SK-N-SH (cell line): ENCODE measurements at regions not wholly inside any gene's neighbourhood (a gene's known extent, or its start where the extent isn't known, plus 50 kb on each side); places are given as distances from the start of the nearest gene placed in this dataset.

ENCODE experiments used
- CTCF ChIA-PET: fragments of 300-600, 350-600 bp; formaldehyde crosslinking; extraction: SDS; loops from one replicate; lab custom pipeline; 2021; lab: Yijun Ruan, JAX
- POLR2A ChIA-PET: fragments of 350-600 bp; sonication (Branson Sonifier 250); formaldehyde crosslinking; extraction: SDS; loops from one replicate; lab custom pipeline; 2020; ENCODE audit warnings: antibody characterized with exemption, inconsistent platforms; lab: Yijun Ruan, JAX
- DNase-seq: peaks from one replicate; pipeline ENCODE4 v3.0.0; 2012
- H2AFZ ChIP-seq: fragments of 200-600 bp; sonication (generic); 2 replicates; pipeline ENCODE4 v1.8.1; 2016; ENCODE audit warnings: antibody characterized with exemption, mild to moderate bottlenecking, low read depth
- H3F3A ChIP-seq: fragments of 200-600 bp; sonication (generic); replicated peaks from 2 replicates; pipeline ENCODE3; 2016; ENCODE audit warnings: antibody characterized with exemption, mild to moderate bottlenecking; ENCODE audit not compliant: insufficient read depth
- H3K27ac ChIP-seq, 2 experiments: fragments of 200-500 bp in 1 of 2; fragments of 200-600 bp in 1 of 2; sonication (Bioruptor generic) in 1 of 2; sonication (generic), shearing (Covaris generic) in 1 of 2; 2 replicates each; pipeline versions ENCODE4 v1.5.1 to v1.6.1; 2014 to 2016; ENCODE audit warnings: low read depth in 2 of 2, inconsistent platforms in 1 of 2, low read length in 1 of 2, mild to moderate bottlenecking in 1 of 2, mixed read lengths in 1 of 2
- H3K27me3 ChIP-seq: fragments of 200-600 bp; sonication (generic), shearing (Covaris generic); 2 replicates; pipeline ENCODE4 v1.6.1; 2016; ENCODE audit warnings: mixed run types; ENCODE audit not compliant: insufficient read depth
- H3K36me3 ChIP-seq, 2 experiments: fragments of 200-500 bp in 1 of 2; fragments of 200-600 bp in 1 of 2; sonication (Bioruptor generic) in 1 of 2; sonication (generic) in 1 of 2; replicated peaks in 1 of 2; 2 replicates each; pipeline versions ENCODE3 to v1.5.1; 2014 to 2016; ENCODE audit warnings: low read length in 1 of 2, mild to moderate bottlenecking in 1 of 2; ENCODE audit not compliant: insufficient read depth in 2 of 2, control insufficient read depth in 1 of 2
- H3K4me1 ChIP-seq, 2 experiments: fragments of 200-500 bp in 1 of 2; fragments of 200-600 bp in 1 of 2; sonication (Bioruptor generic) in 1 of 2; sonication (generic), shearing (Covaris generic) in 1 of 2; 2 replicates each; pipeline versions ENCODE4 v1.5.1 to v1.6.1; 2014 to 2016; ENCODE audit warnings: low read depth in 1 of 2, low read length in 1 of 2, mixed run types in 1 of 2; ENCODE audit not compliant: insufficient read depth in 2 of 2, control insufficient read depth in 1 of 2
- H3K4me2 ChIP-seq: fragments of 200-600 bp; sonication (generic), shearing (Covaris generic); 2 replicates; pipeline ENCODE4 v1.6.1; 2017; ENCODE audit warnings: mixed run types
- H3K4me3 ChIP-seq, 2 experiments: fragments of 200-500 bp in 1 of 2; fragments of 200-600 bp in 1 of 2; sonication (Bioruptor generic) in 1 of 2; sonication (generic), shearing (Covaris generic) in 1 of 2; 2 replicates each; pipeline versions ENCODE4 v1.5.1 to v1.8.1; 2014 to 2016; ENCODE audit warnings: low read depth in 2 of 2, inconsistent platforms in 1 of 2, low read length in 1 of 2, mild to moderate bottlenecking in 1 of 2, mixed read lengths in 1 of 2, moderate library complexity in 1 of 2
- H3K79me2 ChIP-seq: fragments of 200-600 bp; sonication (generic); 2 replicates; pipeline ENCODE4 v1.8.1; 2017; ENCODE audit warnings: mild to moderate bottlenecking; ENCODE audit not compliant: insufficient read depth
- H3K9ac ChIP-seq: fragments of 200-600 bp; sonication (generic); 2 replicates; pipeline ENCODE4 v1.6.1; 2017; ENCODE audit warnings: mixed run types
- H3K9me2 ChIP-seq: fragments of 200-600 bp; sonication (generic); 2 replicates; pipeline ENCODE4 v1.6.1; 2017; ENCODE audit warnings: mixed run types
- H3K9me3 ChIP-seq: fragments of 200-600 bp; sonication (generic); 2 replicates; pipeline ENCODE4 v1.6.1; 2017; ENCODE audit warnings: mixed run types, mild to moderate bottlenecking, moderate library complexity
- H4K20me1 ChIP-seq: fragments of 200-600 bp; sonication (generic); 2 replicates; pipeline ENCODE4 v1.6.1; 2017; ENCODE audit warnings: mild to moderate bottlenecking, mixed run types; ENCODE audit not compliant: insufficient read depth
- CHD2 ChIP-seq: fragments of 150-350 bp; IDR thresholded peaks from 2 replicates; pipeline ENCODE4 v1.6.1; 2018; ENCODE audit warnings: low read length; ENCODE audit not compliant: partially characterized antibody
- EP300 ChIP-seq, 2 experiments: IDR thresholded peaks; 2 replicates each; pipeline versions ENCODE4 v1.4.0 to v1.6.1; 2012; ENCODE audit warnings: borderline replicate concordance in 1 of 2, low read depth in 1 of 2, low read length in 1 of 2
- FOXJ3 ChIP-seq: sonication (generic); formaldehyde crosslinking; IDR thresholded peaks from 2 replicates; pipeline ENCODE4 v1.5.1; 2020; ENCODE audit warnings: mild to moderate bottlenecking, missing genetic modification reagents
- FOXM1 ChIP-seq: IDR thresholded peaks from 2 replicates; pipeline ENCODE4 v1.4.0; 2012; ENCODE audit warnings: low read depth, mild to moderate bottlenecking
- NRF1 ChIP-seq: IDR thresholded peaks from 2 replicates; pipeline ENCODE4 v1.6.1; 2012; ENCODE audit warnings: low read depth, mild to moderate bottlenecking, low read length
- POLR2AphosphoS5 ChIP-seq: IDR thresholded peaks from 2 replicates; pipeline ENCODE4 v1.6.1; 2012; ENCODE audit warnings: low read depth, low read length
- RAD21 ChIP-seq: IDR thresholded peaks from 2 replicates; pipeline ENCODE4 v1.6.1; 2012; ENCODE audit warnings: mild to moderate bottlenecking, low read length
- RCOR1 ChIP-seq: fragments of 150-350 bp; IDR thresholded peaks from 2 replicates; pipeline ENCODE4 v1.6.1; 2017; ENCODE audit warnings: antibody characterized with exemption, low read length
- SIN3A ChIP-seq: IDR thresholded peaks from 2 replicates; pipeline ENCODE4 v1.6.1; 2012; ENCODE audit warnings: low read depth, mild to moderate bottlenecking, low read length, moderate library complexity, borderline replicate concordance
- WGBS: methylation state at CpG from one replicate; pipeline ENCODE4 v1.1.6; 2017; ENCODE audit warnings: low lambda C conversion rate; 5-methylcytosine and 5-hydroxymethylcytosine counted together
- TF ChIP-seq, protein P1 (sequence below): IDR thresholded peaks from 2 replicates; pipeline ENCODE4 v1.6.1; 2012; ENCODE audit warnings: mild to moderate bottlenecking, low read depth, low read length, moderate library complexity

DNA sequence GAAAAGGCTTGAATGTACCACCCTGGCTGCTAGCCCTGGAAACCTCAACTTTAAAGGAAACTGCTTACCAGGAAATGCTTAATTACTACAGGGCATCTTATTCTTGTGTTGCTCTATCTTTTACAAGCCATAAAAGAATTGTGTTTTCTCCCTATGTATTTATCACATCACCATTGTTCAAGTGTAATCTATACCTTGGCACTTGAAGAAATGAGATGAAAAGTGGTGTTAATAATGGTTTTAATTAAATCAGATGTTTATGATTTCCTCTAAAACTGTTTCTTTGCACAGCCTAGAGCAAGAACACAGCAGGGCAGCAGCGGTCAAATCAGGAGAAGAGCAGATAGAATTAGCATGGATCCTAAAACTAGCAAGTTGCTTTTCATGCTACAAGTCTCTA is 131.8 kb upstream of the RGMB start:
- TF ChIP-seq, protein P1, sequence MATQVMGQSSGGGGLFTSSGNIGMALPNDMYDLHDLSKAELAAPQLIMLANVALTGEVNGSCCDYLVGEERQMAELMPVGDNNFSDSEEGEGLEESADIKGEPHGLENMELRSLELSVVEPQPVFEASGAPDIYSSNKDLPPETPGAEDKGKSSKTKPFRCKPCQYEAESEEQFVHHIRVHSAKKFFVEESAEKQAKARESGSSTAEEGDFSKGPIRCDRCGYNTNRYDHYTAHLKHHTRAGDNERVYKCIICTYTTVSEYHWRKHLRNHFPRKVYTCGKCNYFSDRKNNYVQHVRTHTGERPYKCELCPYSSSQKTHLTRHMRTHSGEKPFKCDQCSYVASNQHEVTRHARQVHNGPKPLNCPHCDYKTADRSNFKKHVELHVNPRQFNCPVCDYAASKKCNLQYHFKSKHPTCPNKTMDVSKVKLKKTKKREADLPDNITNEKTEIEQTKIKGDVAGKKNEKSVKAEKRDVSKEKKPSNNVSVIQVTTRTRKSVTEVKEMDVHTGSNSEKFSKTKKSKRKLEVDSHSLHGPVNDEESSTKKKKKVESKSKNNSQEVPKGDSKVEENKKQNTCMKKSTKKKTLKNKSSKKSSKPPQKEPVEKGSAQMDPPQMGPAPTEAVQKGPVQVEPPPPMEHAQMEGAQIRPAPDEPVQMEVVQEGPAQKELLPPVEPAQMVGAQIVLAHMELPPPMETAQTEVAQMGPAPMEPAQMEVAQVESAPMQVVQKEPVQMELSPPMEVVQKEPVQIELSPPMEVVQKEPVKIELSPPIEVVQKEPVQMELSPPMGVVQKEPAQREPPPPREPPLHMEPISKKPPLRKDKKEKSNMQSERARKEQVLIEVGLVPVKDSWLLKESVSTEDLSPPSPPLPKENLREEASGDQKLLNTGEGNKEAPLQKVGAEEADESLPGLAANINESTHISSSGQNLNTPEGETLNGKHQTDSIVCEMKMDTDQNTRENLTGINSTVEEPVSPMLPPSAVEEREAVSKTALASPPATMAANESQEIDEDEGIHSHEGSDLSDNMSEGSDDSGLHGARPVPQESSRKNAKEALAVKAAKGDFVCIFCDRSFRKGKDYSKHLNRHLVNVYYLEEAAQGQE, result no peak
- TF ChIP-seq SIN3A, result no peak
- no peak for TF ChIP-seq RCOR1
- no peak for TF ChIP-seq FOXJ3 (CRISPR knock-in tag)
- ChIA-PET POLR2A (interaction anchor here (0.6 kb wide), 1 partner anchor 185 kb away, joined by 3 read pairs; no protein-coding TSS in a partner anchor), CTCF (no interaction called here)
- Histone ChIP-seq H3K9me3 (no peaks in the 10 kb centered on the region), H3K9ac (no peak overlapping the region), H3F3A (peaks cover 13% of the 10 kb centered on the region), H4K20me1 (no peaks in the 10 kb centered on the region), H3K4me2 (no peak overlapping the region), H3K27ac (no peak overlapping the region), H2AFZ (no peak overlapping the region), H3K27me3 (no peaks in the 10 kb centered on the region), H3K4me3 (no peak overlapping the region), H3K79me2 (no peaks in the 10 kb centered on the region), H3K4me1 (peaks cover 0 to 13% of the 10 kb centered on the region in 2 experiments; a peak in 1 of 4 replicates), H3K36me3 (no peaks in the 10 kb centered on the region), H3K9me2 (no peaks in the 10 kb centered on the region)
- 89% methylated on average over 1 of the region's 1 CpG for WGBS
- no peak for DNase-seq

DNA sequence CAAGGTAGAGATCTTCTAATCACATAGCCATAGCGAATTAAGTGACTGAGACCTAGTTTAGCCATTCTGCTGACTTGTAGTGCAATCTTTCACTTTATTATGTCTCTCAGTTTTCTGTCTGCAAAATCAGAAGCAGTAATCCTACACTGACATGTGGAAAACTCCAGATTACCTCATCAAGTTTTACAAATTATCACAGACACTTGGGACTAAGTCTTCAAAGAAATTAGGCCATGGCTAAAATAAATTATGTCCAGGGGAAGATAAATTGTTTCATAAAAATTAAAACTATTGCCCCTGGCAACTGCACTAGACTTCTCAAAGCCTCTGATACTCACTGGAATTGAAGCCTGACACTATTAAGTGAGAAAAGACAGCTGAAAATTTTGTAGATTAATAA is 129.9 kb upstream of the RGMB start:
- POLR2A ChIA-PET, result no interaction called here
- Histone ChIP-seq H3K27me3 (no peaks in the 10 kb centered on the region), H3K9me2 (no peaks in the 10 kb centered on the region), H2AFZ (no peak overlapping the region), H3F3A (peaks cover 8% of the 10 kb centered on the region), H3K36me3 (no peaks in the 10 kb centered on the region), H3K9ac (no peak overlapping the region), H3K27ac (no peak overlapping the region), H3K4me2 (no peak overlapping the region), H3K79me2 (no peaks in the 10 kb centered on the region), H3K9me3 (no peaks in the 10 kb centered on the region), H3K4me1 (peaks cover 0 to 4% of the 10 kb centered on the region in 2 experiments; a peak in 1 of 4 replicates), H3K4me3 (no peak overlapping the region), H4K20me1 (no peaks in the 10 kb centered on the region)
- CTCF ChIA-PET, result no interaction called here
- no peak for DNase-seq
- no peak for TF ChIP-seq FOXM1
- no peak for TF ChIP-seq CHD2
- no peak for TF ChIP-seq POLR2AphosphoS5
- TF ChIP-seq NRF1, result no peak
- no peak for TF ChIP-seq EP300 (IDR thresholded peaks at IDR 0.05; ENCODE audit: borderline replicate concordance in 1 of 2, low read depth in 1 of 2, low read length in 1 of 2)
- no peak for TF ChIP-seq RAD21
- no peak for TF ChIP-seq FOXJ3 (CRISPR knock-in tag)
- TF ChIP-seq SIN3A, result no peak
- WGBS, result 67% methylated on average over 1 of the region's 1 CpG
